PC-3 (cell line): ENCODE measurements at regions not wholly inside any gene's neighbourhood (a gene's known extent, or its start where the extent isn't known, plus 50 kb on each side); places are given as distances from the start of the nearest gene placed in this dataset.

Experiments
- EZH2 ChIP-seq: fragments of 300-600 bp; sonication (generic); IDR thresholded peaks from one replicate; pipeline ENCODE4 v1.6.1; 2017; ENCODE audit warnings: antibody characterized with exemption, mild to moderate bottlenecking, low read length; ENCODE audit not compliant: unreplicated experiment
- EZH2phosphoT487 ChIP-seq: fragments of 300-600 bp; sonication (generic); IDR thresholded peaks from 2 replicates; pipeline ENCODE4 v1.6.1; 2018; ENCODE audit warnings: mild to moderate bottlenecking, antibody characterized with exemption, low read length, borderline replicate concordance

DNA sequence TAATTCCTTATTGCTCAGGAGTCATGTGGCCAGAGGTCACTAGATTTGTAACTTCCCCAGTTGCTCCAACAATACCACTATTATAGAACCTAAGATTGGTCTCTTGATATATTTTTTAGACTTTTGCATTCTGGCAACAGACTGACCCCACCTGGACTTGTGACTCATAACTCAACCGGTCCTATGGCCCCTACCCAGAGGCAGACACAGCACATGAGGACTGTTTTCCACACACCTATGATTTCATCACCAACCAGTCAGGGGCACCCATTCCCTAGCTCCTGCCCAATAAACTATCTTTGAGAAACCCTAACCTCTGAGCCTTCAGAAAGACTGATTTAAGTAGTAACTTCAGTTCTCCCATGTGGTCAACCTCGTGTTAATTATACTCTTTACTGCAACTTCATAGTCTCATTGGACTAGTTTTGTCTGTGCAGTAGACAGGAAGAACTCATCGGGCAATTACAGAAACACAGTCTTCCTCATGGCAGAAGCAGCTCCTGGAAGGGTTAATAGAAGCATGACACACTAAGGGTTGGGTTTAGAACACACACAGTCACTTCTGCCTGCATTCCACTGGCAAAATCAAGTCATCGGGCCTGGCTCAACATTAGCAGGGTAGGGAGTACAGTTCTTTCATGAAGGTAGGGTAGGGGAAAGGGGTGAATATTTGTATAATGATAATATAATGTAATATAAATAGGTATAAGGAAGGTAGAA, 251.8 kb downstream of the UQCRFS1 start:
- TF ChIP-seq EZH2 (no peak), EZH2phosphoT487 (no peak)
